ENCODE measurements at regions not wholly inside any gene's neighbourhood (a gene's known extent, or its start where the extent isn't known, plus 50 kb on each side); places are given as distances from the start of the nearest gene placed in this dataset.

GRCh38 chr18:72412927-72413326 is 131.2 kb downstream of the CBLN2 start:
- TF ChIP-seq TAF1 (IDR thresholded peaks at IDR 0.05; ENCODE audit: borderline replicate concordance, insufficient read depth, low read length), result no peak
- no peak for TF ChIP-seq POLR2AphosphoS5 (IDR thresholded peaks at IDR 0.05; ENCODE audit: low read depth, low read length)
- no peak for TF ChIP-seq FOXP2 (optimal IDR thresholded peaks at IDR 0.05; ENCODE audit: borderline replicate concordance, extremely low read depth, extremely low read length, insufficient read depth)

Measured in PFSK-1 (cell line).